Keratinocyte (primary cell): ENCODE measurements at regions not wholly inside any gene's neighbourhood (a gene's known extent, or its start where the extent isn't known, plus 50 kb on each side); places are given as distances from the start of the nearest gene placed in this dataset.

Source experiments
- DNase-seq: peaks from one replicate; pipeline ENCODE4 v3.0.0-alpha.2; 2011; ENCODE audit warnings: low read depth, missing footprints, low spot score
- FAIRE-seq: peaks from 2 replicates; lab custom pipeline; 2011; peaks lifted over from hg19 to GRCh38; lab: Jason Lieb, UNC
- H2AFZ ChIP-seq: 2 replicates; pipeline ENCODE4 v1.6.0; 2012; ENCODE audit warnings: low read length, control low read depth, inconsistent platforms; ENCODE audit not compliant: control insufficient read depth
- H3K27ac ChIP-seq: 2 replicates; pipeline ENCODE4 v1.5.1; 2011; ENCODE audit warnings: low read length; ENCODE audit not compliant: control insufficient read depth, insufficient read depth
- H3K27me3 ChIP-seq: 3 replicates; pipeline ENCODE4 v1.6.0; 2011; ENCODE audit warnings: low read length; ENCODE audit not compliant: control insufficient read depth, insufficient read depth; ENCODE audit errors: extremely low read depth
- H3K36me3 ChIP-seq, 2 experiments: 2 replicates in 1 of 2; 3 replicates in 1 of 2; pipeline ENCODE4 v1.5.1; 2011; ENCODE audit warnings: low read length in 2 of 2, mild to moderate bottlenecking in 1 of 2; ENCODE audit not compliant: control insufficient read depth in 2 of 2, insufficient read depth in 2 of 2; ENCODE audit errors: extremely low read depth in 1 of 2
- H3K4me1 ChIP-seq: 3 replicates; pipeline ENCODE4 v1.5.1; 2011; ENCODE audit warnings: low read length; ENCODE audit not compliant: control insufficient read depth, insufficient read depth; ENCODE audit errors: extremely low read depth
- H3K4me2 ChIP-seq: 3 replicates; pipeline ENCODE4 v1.6.0; 2011; ENCODE audit warnings: low read depth, low read length; ENCODE audit not compliant: control insufficient read depth, insufficient read depth; ENCODE audit errors: extremely low read depth
- H3K4me3 ChIP-seq, 3 experiments: fragments of 200-600 bp in 1 of 3; sonication (generic) in 1 of 3; 2 replicates in 2 of 3; 3 replicates in 1 of 3; pipeline ENCODE4 v1.5.1; 2011 to 2016; ENCODE audit warnings: low read length in 3 of 3, mild to moderate bottlenecking in 3 of 3, control low read depth in 2 of 3, inconsistent platforms in 1 of 3, low read depth in 1 of 3, mixed read lengths in 1 of 3, mixed run types in 1 of 3, moderate library complexity in 1 of 3; ENCODE audit not compliant: control insufficient read depth in 2 of 3, insufficient read depth in 2 of 3; ENCODE audit errors: extremely low read depth in 1 of 3
- H3K79me2 ChIP-seq: 2 replicates; pipeline ENCODE4 v1.6.0; 2012; ENCODE audit warnings: low read length; ENCODE audit not compliant: control insufficient read depth, insufficient read depth
- H3K9ac ChIP-seq: 3 replicates; pipeline ENCODE4 v1.6.0; 2011; ENCODE audit warnings: low read length; ENCODE audit not compliant: control insufficient read depth, insufficient read depth; ENCODE audit errors: extremely low read depth
- H3K9me1 ChIP-seq: 3 replicates; pipeline ENCODE4 v1.6.0; 2011; ENCODE audit warnings: low read length; ENCODE audit not compliant: control insufficient read depth, insufficient read depth; ENCODE audit errors: extremely low read depth
- H3K9me3 ChIP-seq: 2 replicates; pipeline ENCODE4 v1.5.1; 2012; ENCODE audit warnings: low read depth, low read length; ENCODE audit not compliant: control insufficient read depth
- H4K20me1 ChIP-seq: 3 replicates; pipeline ENCODE4 v1.6.0; 2011; ENCODE audit warnings: low read length; ENCODE audit not compliant: control insufficient read depth, insufficient read depth; ENCODE audit errors: extremely low read depth
- CTCF ChIP-seq, 3 experiments: IDR thresholded peaks in 1 of 3; conservative IDR thresholded peaks in 1 of 3; optimal IDR thresholded peaks in 1 of 3; 2 replicates in 2 of 3; 3 replicates in 1 of 3; pipeline versions ENCODE3 to v1.5.1; 2011; ENCODE audit warnings: low read length in 3 of 3, mild to moderate bottlenecking in 3 of 3, moderate library complexity in 2 of 3, control low read depth in 1 of 3, inconsistent platforms in 1 of 3; ENCODE audit not compliant: insufficient read depth in 2 of 3; ENCODE audit errors: extremely low read depth in 1 of 3
- EZH2 ChIP-seq: IDR thresholded peaks from one replicate; pipeline ENCODE4 v1.6.1; 2012; ENCODE audit warnings: inconsistent platforms, mild to moderate bottlenecking, low read length, moderate library complexity
- dilution Hi-C: fragments of 300-500 bp; cut with MboI; formaldehyde crosslinking; loops from one replicate; pipeline ENCODE4 v1.7.0; 2020; ENCODE audit warnings: low sequenced_read_pairs; ENCODE audit not compliant: extremely low pct_ligation_motif_present

GRCh38 chr3:102162251-102162650, 272.6 kb upstream of the ZPLD1 start:
- Histone ChIP-seq H3K27me3 (no peaks in the 10 kb centered on the region), H3K4me3 (no peak overlapping the region), H3K9me1 (no peaks in the 10 kb centered on the region), H4K20me1 (no peaks in the 10 kb centered on the region), H2AFZ (no peak overlapping the region), H3K4me2 (no peak overlapping the region), H3K79me2 (no peaks in the 10 kb centered on the region), H3K27ac (no peak overlapping the region), H3K4me1 (peaks cover 31% of the 10 kb centered on the region), H3K9ac (no peak overlapping the region), H3K9me3 (no peaks in the 10 kb centered on the region), H3K36me3 (no peaks in the 10 kb centered on the region)
- dilution Hi-C loops = no loop called here
- TF ChIP-seq CTCF (optimal IDR thresholded peaks at IDR 0.05 in 1 of 3, IDR thresholded peaks at IDR 0.05 in 1 of 3, conservative IDR thresholded peaks at IDR 0.05 in 1 of 3; ENCODE audit: extremely low read depth in 1 of 3, insufficient read depth in 2 of 3, low read length in 3 of 3) (no peak), EZH2 (no peak)
- FAIRE-seq (no peak), DNase-seq (no peak)

- Histone ChIP-seq H3K27me3 (no peaks in the 10 kb centered on the region), H3K9ac (peak overlapping the region; percentile 58), H3K4me1 (peaks cover 22% of the 10 kb centered on the region), H3K27ac (peak overlapping the region; percentile 83), H3K9me3 (no peaks in the 10 kb centered on the region), H2AFZ (peak overlapping the region; percentile 43), H3K4me3 (no peak overlapping the region), H3K4me2 (peak overlapping the region; percentile 66), H3K79me2 (no peaks in the 10 kb centered on the region), H4K20me1 (no peaks in the 10 kb centered on the region), H3K36me3 (no peaks in the 10 kb centered on the region), H3K9me1 (no peaks in the 10 kb centered on the region)
- DNase-seq (no peak), FAIRE-seq (peak; percentile 81)
- no peak for TF ChIP-seq CTCF (optimal IDR thresholded peaks at IDR 0.05 in 1 of 3, IDR thresholded peaks at IDR 0.05 in 1 of 3, conservative IDR thresholded peaks at IDR 0.05 in 1 of 3; ENCODE audit: extremely low read depth in 1 of 3, insufficient read depth in 2 of 3, low read length in 3 of 3)
- no peak for TF ChIP-seq EZH2
- dilution Hi-C loops = no loop called here
These were observed 271.6 kb upstream of the ZPLD1 start for GRCh38 chr3:102163039-102163817.
